H9 (cell line): ENCODE measurements at regions not wholly inside any gene's neighbourhood (a gene's known extent, or its start where the extent isn't known, plus 50 kb on each side); places are given as distances from the start of the nearest gene placed in this dataset.

Experiments used
- DNase-seq: peaks from one replicate; pipeline ENCODE4 v3.0.0-alpha.2; 2017
- H2AFZ ChIP-seq: one replicate; pipeline ENCODE4 v1.6.1; 2013; ENCODE audit warnings: mild to moderate bottlenecking, low read length, control low read depth, moderate library complexity
- H2AK5ac ChIP-seq: 2 replicates; pipeline ENCODE4 v1.6.1; 2013; ENCODE audit warnings: low read length, control low read depth, mixed read lengths; ENCODE audit not compliant: insufficient read length
- H2BK120ac ChIP-seq: one replicate; pipeline ENCODE4 v1.6.1; 2013; ENCODE audit warnings: low read depth, mild to moderate bottlenecking, low read length, control low read depth, inconsistent platforms; ENCODE audit not compliant: poor library complexity, severe bottlenecking
- H2BK12ac ChIP-seq: 2 replicates; pipeline ENCODE4 v1.6.1; 2013; ENCODE audit warnings: low read length, control low read depth, mixed read lengths, low read depth; ENCODE audit not compliant: insufficient read length
- H2BK15ac ChIP-seq: 2 replicates; pipeline ENCODE4 v1.6.1; 2013; ENCODE audit warnings: low read depth, low read length, control low read depth
- H2BK20ac ChIP-seq: one replicate; pipeline ENCODE4 v1.6.1; 2013; ENCODE audit warnings: low read depth, mild to moderate bottlenecking, low read length, control low read depth, inconsistent platforms; ENCODE audit not compliant: poor library complexity, severe bottlenecking
- H2BK5ac ChIP-seq: 2 replicates; pipeline ENCODE4 v1.6.1; 2013; ENCODE audit warnings: low read length, control low read depth, mixed read lengths; ENCODE audit not compliant: insufficient read length
- H3K14ac ChIP-seq: 2 replicates; pipeline ENCODE4 v1.6.1; 2013; ENCODE audit warnings: low read length, control low read depth; ENCODE audit not compliant: insufficient read depth
- H3K18ac ChIP-seq: 2 replicates; pipeline ENCODE4 v1.6.1; 2013; ENCODE audit warnings: low read depth, mild to moderate bottlenecking, mixed read lengths, low read length, control low read depth; ENCODE audit not compliant: insufficient read length
- H3K23ac ChIP-seq: 2 replicates; pipeline ENCODE4 v1.6.1; 2013; ENCODE audit warnings: low read length, control low read depth, mixed read lengths, low read depth; ENCODE audit not compliant: insufficient read length
- H3K23me2 ChIP-seq: 2 replicates; pipeline ENCODE4 v1.6.1; 2013; ENCODE audit warnings: low read depth, mild to moderate bottlenecking, mixed read lengths, low read length, control low read depth; ENCODE audit not compliant: insufficient read length, poor library complexity, severe bottlenecking
- H3K27ac ChIP-seq: 2 replicates; pipeline ENCODE4 v1.5.1; 2013; ENCODE audit warnings: low read length, control low read depth, mixed read lengths, low read depth; ENCODE audit not compliant: insufficient read length
- H3K27me3 ChIP-seq: 2 replicates; pipeline ENCODE4 v1.6.1; 2013; ENCODE audit warnings: low read length, control low read depth, inconsistent platforms; ENCODE audit not compliant: insufficient read depth
- H3K4ac ChIP-seq: 2 replicates; pipeline ENCODE4 v1.6.1; 2013; ENCODE audit warnings: low read depth, mild to moderate bottlenecking, control low read depth, inconsistent platforms, low read length, moderate library complexity
- H3K4me1 ChIP-seq: 2 replicates; pipeline ENCODE4 v1.6.1; 2013; ENCODE audit warnings: low read length, control low read depth, inconsistent platforms; ENCODE audit not compliant: insufficient read depth
- H3K4me2 ChIP-seq: 2 replicates; pipeline ENCODE4 v1.6.1; 2013; ENCODE audit warnings: low read length, control low read depth, mixed read lengths; ENCODE audit not compliant: insufficient read length, insufficient read depth
- H3K56ac ChIP-seq: 2 replicates; pipeline ENCODE4 v1.6.1; 2013; ENCODE audit warnings: low read depth, mild to moderate bottlenecking, mixed read lengths, low read length, control low read depth; ENCODE audit not compliant: insufficient read length
- H3K79me1 ChIP-seq: 2 replicates; pipeline ENCODE4 v1.6.1; 2013; ENCODE audit warnings: low read depth, mild to moderate bottlenecking, moderate library complexity, low read length, control low read depth, inconsistent platforms; ENCODE audit not compliant: insufficient read depth, poor library complexity, severe bottlenecking
- H3K79me2 ChIP-seq: 2 replicates; pipeline ENCODE4 v1.6.1; 2013; ENCODE audit warnings: low read length, control low read depth, inconsistent platforms; ENCODE audit not compliant: insufficient read depth
- H3K9ac ChIP-seq: 2 replicates; pipeline ENCODE4 v1.6.1; 2013; ENCODE audit warnings: low read length, control low read depth, mixed read lengths; ENCODE audit not compliant: insufficient read length; ENCODE audit errors: extremely low read depth
- H3K9me3 ChIP-seq: one replicate; pipeline ENCODE4 v1.6.1; 2013; ENCODE audit warnings: low read depth, low read length, inconsistent platforms; ENCODE audit not compliant: control insufficient read depth
- H3T11ph ChIP-seq: one replicate; pipeline ENCODE4 v1.6.1; 2013; ENCODE audit warnings: mild to moderate bottlenecking, low read length, control low read depth, inconsistent platforms
- H4K20me1 ChIP-seq: one replicate; pipeline ENCODE4 v1.6.1; 2013; ENCODE audit not compliant: control insufficient read depth, insufficient read length, insufficient read depth
- H4K5ac ChIP-seq: 2 replicates; pipeline ENCODE4 v1.6.1; 2013; ENCODE audit warnings: low read depth, mild to moderate bottlenecking, mixed read lengths, low read length, control low read depth; ENCODE audit not compliant: insufficient read length
- H4K8ac ChIP-seq: replicated peaks from 2 replicates; pipeline ENCODE4 v1.6.1; 2013; ENCODE audit warnings: low read length, control low read depth, mixed read lengths, low read depth; ENCODE audit not compliant: insufficient read length
- H4K91ac ChIP-seq: 2 replicates; pipeline ENCODE4 v1.6.1; 2013; ENCODE audit warnings: low read depth, mild to moderate bottlenecking, moderate library complexity, mixed read lengths, low read length, control low read depth; ENCODE audit not compliant: insufficient read length
- H3K27ac Mint-ChIP-seq, 3 experiments: 2 replicates in 2 of 3; 3 replicates in 1 of 3; pipeline ENCODE4 v1.8.0; 2020 to 2021; ENCODE audit warnings: mixed read lengths in 3 of 3, mild to moderate bottlenecking in 1 of 3, moderate library complexity in 1 of 3
- H3K27me3 Mint-ChIP-seq: 2 replicates; pipeline ENCODE4 v1.8.0; 2021; ENCODE audit warnings: low read depth, mild to moderate bottlenecking, moderate library complexity, mixed read lengths
- H3K36me3 Mint-ChIP-seq, 3 experiments: 2 replicates in 2 of 3; 3 replicates in 1 of 3; pipeline ENCODE4 v1.8.0; 2020 to 2021; ENCODE audit warnings: low read depth in 3 of 3, mixed read lengths in 3 of 3; ENCODE audit not compliant: insufficient read depth in 1 of 3
- H3K4me1 Mint-ChIP-seq, 2 experiments: 2 replicates each; pipeline ENCODE4 v1.8.0; 2020; ENCODE audit warnings: mixed read lengths in 2 of 2
- H3K4me3 Mint-ChIP-seq, 2 experiments: 2 replicates in 1 of 2; 3 replicates in 1 of 2; pipeline ENCODE4 v1.8.0; 2020 to 2021; ENCODE audit warnings: mild to moderate bottlenecking in 2 of 2, mixed read lengths in 2 of 2, moderate library complexity in 1 of 2
- H3K9me3 Mint-ChIP-seq, 2 experiments: 2 replicates in 1 of 2; 3 replicates in 1 of 2; pipeline ENCODE4 v1.8.0; 2020; ENCODE audit warnings: mild to moderate bottlenecking in 2 of 2, mixed read lengths in 2 of 2, moderate library complexity in 1 of 2
- WGBS: extraction: QIAGEN DNeasy Blood & Tissue Kit; methylation state at CpG from one replicate; pipeline ENCODE4 v1.1.7; 2013; ENCODE audit warnings: missing lambda C conversion rate, low lambda C conversion rate, mixed read lengths; ENCODE audit not compliant: insufficient read length; ENCODE audit errors: extremely low coverage; 5-methylcytosine and 5-hydroxymethylcytosine counted together
- TF ChIP-seq, protein P1 (sequence below): fragments of 200-600 bp; sonication (generic); conservative IDR thresholded peaks from 3 replicates; pipeline ENCODE4 v1.8.0; 2021; ENCODE audit warnings: antibody characterized with exemption, mild to moderate bottlenecking

DNA sequence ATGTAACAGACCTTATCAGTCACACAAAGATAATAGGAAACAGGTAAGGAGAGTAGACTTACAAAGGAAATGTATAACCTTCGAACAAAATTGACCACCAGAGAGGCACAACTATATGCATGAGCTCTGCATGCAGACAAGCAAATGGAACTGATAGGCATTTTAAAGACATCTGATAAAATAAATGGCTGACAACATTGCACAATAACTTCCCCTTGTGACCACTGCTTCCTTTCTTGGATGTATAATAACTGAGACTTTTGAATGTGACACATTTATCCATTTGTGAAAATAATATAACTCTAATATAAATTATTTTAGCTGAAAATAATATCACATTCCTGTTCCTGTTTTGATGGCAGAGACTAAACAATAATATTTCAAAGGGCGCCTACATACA is 654.2 kb upstream of the STEAP1 start:
- Histone ChIP-seq H2BK20ac (no peak overlapping the region), H2AFZ (no peak overlapping the region), H3K4me2 (no peak overlapping the region), H2BK12ac (no peak overlapping the region), H3K23me2 (no peaks in the 10 kb centered on the region), H3K79me1 (no peaks in the 10 kb centered on the region), H3K23ac (no peak overlapping the region), H3K27ac (no peak overlapping the region), H3K4me1 (no peaks in the 10 kb centered on the region; the same call in 1 of the 2 replicates), H3K56ac (no peak overlapping the region), H3K9ac (no peak overlapping the region), H4K20me1 (no peaks in the 10 kb centered on the region), H3K27me3 (no peaks in the 10 kb centered on the region), H3K9me3 (no peaks in the 10 kb centered on the region), H2BK120ac (no peak overlapping the region), H3K79me2 (no peaks in the 10 kb centered on the region), H3T11ph (no peak overlapping the region), H3K4ac (no peak overlapping the region), H2BK15ac (no peak overlapping the region), H2AK5ac (no peak overlapping the region), H2BK5ac (no peak overlapping the region), H3K18ac (no peak overlapping the region), H4K91ac (no peak overlapping the region), H4K5ac (no peak overlapping the region), H4K8ac (no peak overlapping the region), H3K14ac (no peak overlapping the region)
- no peaks in the 10 kb centered on the region for H3K4me1 Mint-ChIP-seq
- H3K9me3 Mint-ChIP-seq = no peaks in the 10 kb centered on the region; a peak in 1 of 5 replicates
- TF ChIP-seq, protein P1, sequence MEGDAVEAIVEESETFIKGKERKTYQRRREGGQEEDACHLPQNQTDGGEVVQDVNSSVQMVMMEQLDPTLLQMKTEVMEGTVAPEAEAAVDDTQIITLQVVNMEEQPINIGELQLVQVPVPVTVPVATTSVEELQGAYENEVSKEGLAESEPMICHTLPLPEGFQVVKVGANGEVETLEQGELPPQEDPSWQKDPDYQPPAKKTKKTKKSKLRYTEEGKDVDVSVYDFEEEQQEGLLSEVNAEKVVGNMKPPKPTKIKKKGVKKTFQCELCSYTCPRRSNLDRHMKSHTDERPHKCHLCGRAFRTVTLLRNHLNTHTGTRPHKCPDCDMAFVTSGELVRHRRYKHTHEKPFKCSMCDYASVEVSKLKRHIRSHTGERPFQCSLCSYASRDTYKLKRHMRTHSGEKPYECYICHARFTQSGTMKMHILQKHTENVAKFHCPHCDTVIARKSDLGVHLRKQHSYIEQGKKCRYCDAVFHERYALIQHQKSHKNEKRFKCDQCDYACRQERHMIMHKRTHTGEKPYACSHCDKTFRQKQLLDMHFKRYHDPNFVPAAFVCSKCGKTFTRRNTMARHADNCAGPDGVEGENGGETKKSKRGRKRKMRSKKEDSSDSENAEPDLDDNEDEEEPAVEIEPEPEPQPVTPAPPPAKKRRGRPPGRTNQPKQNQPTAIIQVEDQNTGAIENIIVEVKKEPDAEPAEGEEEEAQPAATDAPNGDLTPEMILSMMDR = no peak
- no peaks in the 10 kb centered on the region for H3K27me3 Mint-ChIP-seq
- H3K4me3 Mint-ChIP-seq = no peak overlapping the region
- no peak for DNase-seq
- H3K36me3 Mint-ChIP-seq = no peaks in the 10 kb centered on the region
- no peak overlapping the region for H3K27ac Mint-ChIP-seq
- WGBS = no CpG with 5 or more reads among the region's 2 CpGs
